Panc1 (cell line): ENCODE measurements at regions not wholly inside any gene's neighbourhood (a gene's known extent, or its start where the extent isn't known, plus 50 kb on each side); places are given as distances from the start of the nearest gene placed in this dataset.

Source experiments
- ATAC-seq: fragments of 200-7000 bp; cut with Tn5 transposase; 2 replicates; pipeline ENCODE4 v1.9.1; 2020; ENCODE audit warnings: mild to moderate bottlenecking, moderate library complexity
- BruUV-seq: library from RNA; stranded (reverse); fragments of 400-500 nt; replicated peaks from 2 replicates; lab custom pipeline; 2021; lab: Mats Ljungman, UMichigan
- CTCF ChIA-PET: fragments of 300-600 bp; sonication (Branson Sonifier 250); formaldehyde crosslinking; loops from one replicate; lab custom pipeline; 2022; ENCODE audit warnings: antibody characterized with exemption; lab: Charles Lee
- POLR2A ChIA-PET: fragments of 300-600 bp; sonication (Branson Sonifier 250); formaldehyde crosslinking; loops from one replicate; lab custom pipeline; 2022; ENCODE audit warnings: antibody characterized with exemption; lab: Charles Lee
- DNase-seq: peaks from one replicate; pipeline ENCODE4 v3.0.0-alpha.2; 2010; ENCODE audit warnings: low read depth, low spot score
- H3K27ac ChIP-seq: 2 replicates; pipeline ENCODE4 v1.5.1; 2011; ENCODE audit warnings: mild to moderate bottlenecking, low read length, inconsistent platforms
- H3K27me3 ChIP-seq: fragments of 200-500 bp; sonication (Bioruptor generic); 2 replicates; pipeline ENCODE4 v1.6.0; 2014; ENCODE audit warnings: low read length, inconsistent platforms; ENCODE audit not compliant: control insufficient read depth, insufficient read depth
- H3K36me3 ChIP-seq: fragments of 200-500 bp; sonication (Bioruptor generic); 2 replicates; pipeline ENCODE4 v1.5.1; 2014; ENCODE audit warnings: inconsistent platforms, mild to moderate bottlenecking, low read length, moderate library complexity; ENCODE audit not compliant: control insufficient read depth, insufficient read depth
- H3K4me1 ChIP-seq: 2 replicates; pipeline ENCODE4 v1.5.1; 2011; ENCODE audit warnings: inconsistent platforms, mild to moderate bottlenecking, low read length, moderate library complexity; ENCODE audit not compliant: control insufficient read depth, insufficient read depth
- H3K4me3 ChIP-seq, 2 experiments: 2 replicates each; pipeline ENCODE4 v1.5.1; 2011 to 2012; ENCODE audit warnings: low read depth in 2 of 2, low read length in 2 of 2, mild to moderate bottlenecking in 2 of 2, inconsistent platforms in 1 of 2, moderate library complexity in 1 of 2
- H3K9me3 ChIP-seq: fragments of 200-500 bp; sonication (Bioruptor generic); 2 replicates; pipeline ENCODE4 v1.5.1; 2014; ENCODE audit warnings: low read depth, mild to moderate bottlenecking, inconsistent platforms, low read length, moderate library complexity; ENCODE audit not compliant: control insufficient read depth, insufficient read depth
- POLR2AphosphoS5 ChIP-seq: IDR thresholded peaks from 2 replicates; pipeline ENCODE4 v1.6.1; 2012; ENCODE audit warnings: mild to moderate bottlenecking, low read depth, low read length, moderate library complexity
- SIN3A ChIP-seq: IDR thresholded peaks from 2 replicates; pipeline ENCODE4 v1.6.1; 2012; ENCODE audit warnings: low read depth, mild to moderate bottlenecking, low read length, moderate library complexity, borderline replicate concordance; ENCODE audit not compliant: insufficient read depth
- TCF7L2 ChIP-seq: IDR thresholded peaks from 2 replicates; pipeline ENCODE4 v1.6.1; 2011; ENCODE audit warnings: mild to moderate bottlenecking, low read depth, low read length, inconsistent platforms
- in situ Hi-C: cut with HindIII; loops from 2 replicates; pipeline ENCODE4 v1.10.0; 2016; ENCODE audit warnings: low sequenced_read_pairs, low pct_unique_long_range_greater_than_20kb
- intact Hi-C: fragments of 100-400 bp; cut with micrococcal nuclease; formaldehyde crosslinking; loops from one replicate; pipeline ENCODE4 v1.10.0; 2022; ENCODE audit not compliant: unreplicated experiment
- TF ChIP-seq, protein P1 (sequence below): fragments of 450-650 bp; IDR thresholded peaks from 2 replicates; pipeline ENCODE4 v1.5.1; 2017; ENCODE audit warnings: mild to moderate bottlenecking
- TF ChIP-seq, protein P2 (sequence below), 2 experiments: IDR thresholded peaks; 2 replicates each; pipeline ENCODE4 v1.6.1; 2011 to 2012; ENCODE audit warnings: low read depth in 2 of 2, control low read depth in 1 of 2, low read length in 1 of 2, mild to moderate bottlenecking in 1 of 2, moderate library complexity in 1 of 2; ENCODE audit not compliant: insufficient read depth in 1 of 2

DNA sequence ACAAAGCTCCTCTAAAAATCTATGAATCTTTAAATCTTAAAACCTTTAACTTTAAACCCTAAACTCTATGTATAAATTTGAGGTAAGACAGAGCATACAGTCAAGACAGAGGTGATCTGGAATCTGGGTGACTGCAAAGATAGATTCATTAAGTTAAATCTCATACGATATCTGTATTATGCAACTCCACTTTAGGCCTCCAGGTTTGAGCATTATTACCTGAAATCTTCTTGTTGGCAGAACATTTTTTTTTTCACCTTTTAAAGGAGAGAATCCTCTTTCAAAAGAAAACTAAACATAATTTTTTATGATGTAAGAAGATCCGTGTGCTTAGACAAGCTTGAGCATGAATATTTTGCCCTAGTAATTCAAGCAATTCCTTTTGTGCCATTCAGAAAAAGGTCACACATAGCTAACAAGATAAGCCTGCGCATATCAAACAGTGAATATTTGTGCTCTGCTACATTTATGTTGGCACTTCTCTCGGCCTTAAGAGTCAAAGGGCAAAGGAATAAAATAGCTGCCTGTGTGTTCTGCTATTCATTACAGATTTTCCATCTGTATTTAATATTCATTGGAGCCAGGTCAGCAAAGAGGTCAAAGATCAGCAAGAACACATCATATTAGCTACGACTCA, 163.3 kb downstream of the TMTC3 start:
- in situ Hi-C loops (no loop called here), intact Hi-C loops (no loop called here)
- CTCF ChIA-PET, result no interaction called here
- BruUV-seq, result no TSS peak
- no peak overlapping the region for H3K27ac ChIP-seq
- no peak for DNase-seq
- H3K36me3 ChIP-seq, result no peaks in the 10 kb centered on the region
- ATAC-seq, result no peak
- no peaks in the 10 kb centered on the region for H3K27me3 ChIP-seq
- H3K9me3 ChIP-seq, result no peaks in the 10 kb centered on the region
- POLR2A ChIA-PET, result no interaction called here
- H3K4me1 ChIP-seq, result no peaks in the 10 kb centered on the region
- TF ChIP-seq, protein P1, sequence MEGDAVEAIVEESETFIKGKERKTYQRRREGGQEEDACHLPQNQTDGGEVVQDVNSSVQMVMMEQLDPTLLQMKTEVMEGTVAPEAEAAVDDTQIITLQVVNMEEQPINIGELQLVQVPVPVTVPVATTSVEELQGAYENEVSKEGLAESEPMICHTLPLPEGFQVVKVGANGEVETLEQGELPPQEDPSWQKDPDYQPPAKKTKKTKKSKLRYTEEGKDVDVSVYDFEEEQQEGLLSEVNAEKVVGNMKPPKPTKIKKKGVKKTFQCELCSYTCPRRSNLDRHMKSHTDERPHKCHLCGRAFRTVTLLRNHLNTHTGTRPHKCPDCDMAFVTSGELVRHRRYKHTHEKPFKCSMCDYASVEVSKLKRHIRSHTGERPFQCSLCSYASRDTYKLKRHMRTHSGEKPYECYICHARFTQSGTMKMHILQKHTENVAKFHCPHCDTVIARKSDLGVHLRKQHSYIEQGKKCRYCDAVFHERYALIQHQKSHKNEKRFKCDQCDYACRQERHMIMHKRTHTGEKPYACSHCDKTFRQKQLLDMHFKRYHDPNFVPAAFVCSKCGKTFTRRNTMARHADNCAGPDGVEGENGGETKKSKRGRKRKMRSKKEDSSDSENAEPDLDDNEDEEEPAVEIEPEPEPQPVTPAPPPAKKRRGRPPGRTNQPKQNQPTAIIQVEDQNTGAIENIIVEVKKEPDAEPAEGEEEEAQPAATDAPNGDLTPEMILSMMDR, result no peak
- TF ChIP-seq SIN3A (no peak), POLR2AphosphoS5 (no peak), TCF7L2 (no peak)
- TF ChIP-seq, protein P2, sequence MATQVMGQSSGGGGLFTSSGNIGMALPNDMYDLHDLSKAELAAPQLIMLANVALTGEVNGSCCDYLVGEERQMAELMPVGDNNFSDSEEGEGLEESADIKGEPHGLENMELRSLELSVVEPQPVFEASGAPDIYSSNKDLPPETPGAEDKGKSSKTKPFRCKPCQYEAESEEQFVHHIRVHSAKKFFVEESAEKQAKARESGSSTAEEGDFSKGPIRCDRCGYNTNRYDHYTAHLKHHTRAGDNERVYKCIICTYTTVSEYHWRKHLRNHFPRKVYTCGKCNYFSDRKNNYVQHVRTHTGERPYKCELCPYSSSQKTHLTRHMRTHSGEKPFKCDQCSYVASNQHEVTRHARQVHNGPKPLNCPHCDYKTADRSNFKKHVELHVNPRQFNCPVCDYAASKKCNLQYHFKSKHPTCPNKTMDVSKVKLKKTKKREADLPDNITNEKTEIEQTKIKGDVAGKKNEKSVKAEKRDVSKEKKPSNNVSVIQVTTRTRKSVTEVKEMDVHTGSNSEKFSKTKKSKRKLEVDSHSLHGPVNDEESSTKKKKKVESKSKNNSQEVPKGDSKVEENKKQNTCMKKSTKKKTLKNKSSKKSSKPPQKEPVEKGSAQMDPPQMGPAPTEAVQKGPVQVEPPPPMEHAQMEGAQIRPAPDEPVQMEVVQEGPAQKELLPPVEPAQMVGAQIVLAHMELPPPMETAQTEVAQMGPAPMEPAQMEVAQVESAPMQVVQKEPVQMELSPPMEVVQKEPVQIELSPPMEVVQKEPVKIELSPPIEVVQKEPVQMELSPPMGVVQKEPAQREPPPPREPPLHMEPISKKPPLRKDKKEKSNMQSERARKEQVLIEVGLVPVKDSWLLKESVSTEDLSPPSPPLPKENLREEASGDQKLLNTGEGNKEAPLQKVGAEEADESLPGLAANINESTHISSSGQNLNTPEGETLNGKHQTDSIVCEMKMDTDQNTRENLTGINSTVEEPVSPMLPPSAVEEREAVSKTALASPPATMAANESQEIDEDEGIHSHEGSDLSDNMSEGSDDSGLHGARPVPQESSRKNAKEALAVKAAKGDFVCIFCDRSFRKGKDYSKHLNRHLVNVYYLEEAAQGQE (IDR thresholded peaks at IDR 0.05; ENCODE audit: insufficient read depth in 1 of 2, low read depth in 2 of 2, low read length in 1 of 2), result no peak
- no peak overlapping the region for H3K4me3 ChIP-seq

DNA sequence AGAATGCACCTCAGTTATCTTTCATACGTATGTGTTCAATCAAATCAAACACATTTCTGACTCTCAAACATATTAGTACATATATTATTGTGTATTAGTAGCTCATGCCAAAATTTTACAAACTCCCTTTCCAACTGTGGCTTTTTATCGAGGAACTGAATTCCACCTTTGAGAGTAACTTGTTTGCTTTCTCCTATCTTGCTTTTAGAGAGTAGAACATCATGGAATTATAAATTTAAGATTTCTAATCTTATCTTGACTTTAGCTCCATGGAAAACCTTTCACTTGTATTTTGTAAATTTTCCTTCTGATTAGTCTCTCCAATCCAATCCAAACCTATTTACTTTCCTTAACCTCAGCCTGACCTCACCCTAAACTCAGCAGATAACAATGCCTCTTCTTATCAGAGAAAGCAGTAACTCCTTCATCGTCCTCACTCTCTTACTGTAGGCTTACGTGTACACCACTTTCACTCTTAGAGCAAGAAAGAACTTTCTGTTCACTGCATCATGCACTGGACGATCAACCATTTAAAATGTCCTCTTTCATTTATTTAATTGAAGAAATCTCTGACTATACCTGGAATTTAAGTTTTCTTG, 164.5 kb downstream of the TMTC3 start:
- in situ Hi-C loops (no loop called here), intact Hi-C loops (no loop called here)
- Histone ChIP-seq H3K4me3 (no peak overlapping the region), H3K9me3 (no peaks in the 10 kb centered on the region), H3K27ac (no peak overlapping the region; the same call in 1 of the 2 replicates), H3K36me3 (no peaks in the 10 kb centered on the region), H3K4me1 (no peaks in the 10 kb centered on the region), H3K27me3 (no peaks in the 10 kb centered on the region)
- ATAC-seq (no peak), DNase-seq (no peak)
- TF ChIP-seq POLR2AphosphoS5 (no peak), SIN3A (no peak), TCF7L2 (no peak)
- TF ChIP-seq, protein P1, result no peak
- TF ChIP-seq, protein P2 (IDR thresholded peaks at IDR 0.05; ENCODE audit: insufficient read depth in 1 of 2, low read depth in 2 of 2, low read length in 1 of 2), result no peak
- ChIA-PET CTCF (no interaction called here), POLR2A (interaction anchor here (0.6 kb wide), 1 partner anchor 270 kb away, joined by 3 read pairs; no protein-coding TSS in a partner anchor)
- no TSS peak for BruUV-seq
